ENCODE measurements at regions not wholly inside any gene's neighbourhood (a gene's known extent, or its start where the extent isn't known, plus 50 kb on each side); places are given as distances from the start of the nearest gene placed in this dataset.
"Not testable (repeated sequence)": the region's sequence is repeated elsewhere in the genome, so short reads cannot be mapped to it uniquely, and the experiment has no call there.

DNA sequence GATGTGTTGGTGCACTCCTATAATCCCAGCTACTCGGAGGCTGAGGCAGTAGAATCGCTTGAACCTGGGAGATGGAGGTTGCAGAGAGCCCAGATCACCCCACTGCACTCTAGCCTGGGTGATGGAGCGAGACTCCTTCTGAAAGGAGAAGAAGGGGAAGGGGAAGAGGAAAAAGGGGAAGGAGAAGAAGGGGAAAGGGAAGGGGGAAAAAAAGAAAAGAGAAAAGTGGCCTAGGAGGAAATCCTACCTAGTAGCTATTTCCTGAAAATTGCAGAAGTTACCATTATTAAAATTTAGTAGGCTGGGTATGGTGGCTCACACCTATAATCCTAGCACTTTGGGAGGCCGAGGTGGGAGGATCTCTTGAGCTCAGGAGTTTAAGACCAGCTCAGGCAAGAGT, 67.4 kb downstream of the ARRDC3 start:
- DNase-seq, result no peak

GRCh38 chr5:91313757-91314673, 69.1 kb downstream of the ARRDC3 start:
- DNase-seq, result no peak

- DNase-seq, result no peak
Observed at GRCh38 chr5:91312698-91313097, 70.4 kb downstream of the ARRDC3 start.

DNA sequence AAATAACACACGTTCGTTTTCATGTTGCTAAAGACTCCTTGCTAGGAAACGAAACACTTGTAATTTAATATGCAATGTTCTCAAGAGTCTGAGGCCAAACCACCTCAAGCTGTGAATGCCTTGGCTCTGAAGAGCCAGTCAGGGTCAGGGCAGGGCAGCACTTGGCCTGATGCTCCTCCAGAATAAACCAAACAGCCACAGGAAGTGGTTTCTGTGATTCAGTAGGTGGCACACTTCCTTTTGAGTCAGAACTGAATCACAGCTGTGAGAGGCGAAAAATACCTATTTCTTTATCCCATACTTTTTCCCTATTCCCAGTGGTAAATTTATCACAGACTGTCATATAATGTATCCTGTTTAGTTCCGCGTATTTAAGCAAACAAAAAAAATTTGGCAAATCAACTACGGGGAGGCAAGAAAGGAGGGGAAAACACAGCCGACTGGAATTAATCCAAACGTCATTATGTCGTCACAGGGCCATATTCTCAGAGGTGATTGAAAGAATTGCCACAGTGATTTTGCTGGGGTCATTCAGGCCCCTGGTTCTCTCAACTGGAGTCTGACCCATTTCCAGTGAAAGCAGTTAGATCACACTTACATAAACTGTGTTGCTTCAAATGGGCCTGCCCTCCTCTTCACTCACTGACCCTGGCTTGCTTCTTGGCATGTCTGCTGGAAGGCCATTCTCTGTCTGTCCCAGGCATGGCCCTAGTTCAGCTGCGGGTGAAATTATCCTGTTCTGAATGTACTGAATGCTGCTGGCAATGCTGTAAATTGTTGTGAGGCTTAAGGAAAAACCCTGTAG, 71.2 kb downstream of the ARRDC3 start:
- DNase-seq, result no peak

GRCh38 chr5:91311168-91311696, 71.9 kb downstream of the ARRDC3 start:
- DNase-seq, result no peak

- DNase-seq, result not testable (repeated sequence)
Observed at GRCh38 chr5:91308157-91308556, 75.0 kb downstream of the ARRDC3 start.

DNA sequence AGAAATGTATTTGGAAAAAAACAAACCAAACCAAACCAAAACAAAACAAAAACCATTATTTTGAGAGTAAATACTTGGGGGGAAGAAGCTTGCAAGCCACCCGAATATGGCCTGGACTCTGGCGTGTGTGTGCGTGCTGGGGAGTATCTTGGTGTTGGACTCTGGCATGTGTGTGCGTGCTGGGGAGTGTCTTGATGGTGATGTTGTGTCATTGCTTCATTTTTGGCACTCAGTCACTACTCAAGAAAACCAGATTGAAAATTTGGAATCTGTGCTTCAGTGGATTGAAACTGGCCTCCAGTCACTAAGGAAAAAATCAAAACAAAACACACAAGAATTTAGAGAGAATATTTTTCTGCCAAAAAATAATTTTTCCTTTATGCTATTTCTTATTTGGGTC, 76.1 kb downstream of the ARRDC3 start:
- no peak for DNase-seq

- no peak for DNase-seq
Observed at GRCh38 chr5:91306497-91306896, 76.6 kb downstream of the ARRDC3 start.

DNA sequence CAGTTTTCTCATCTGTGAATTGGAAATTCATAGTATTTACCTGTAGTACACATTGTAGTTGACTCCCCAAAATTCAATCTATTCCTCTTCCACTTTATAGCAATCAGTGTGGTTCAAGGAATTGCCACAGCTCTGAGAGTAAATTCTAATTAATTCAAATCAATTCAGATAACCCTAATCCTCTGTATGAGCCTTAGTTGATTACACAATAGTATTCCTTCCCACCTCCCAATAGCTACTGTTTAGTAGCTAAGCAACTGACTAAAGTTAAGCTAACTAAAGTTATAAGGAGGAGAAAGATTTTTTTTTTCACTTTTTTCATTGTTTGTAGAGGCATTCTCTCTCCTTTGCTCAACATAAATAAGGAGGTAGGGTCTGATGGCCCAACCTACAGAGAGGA, 77.5 kb downstream of the ARRDC3 start:
- DNase-seq, result no peak

DNA sequence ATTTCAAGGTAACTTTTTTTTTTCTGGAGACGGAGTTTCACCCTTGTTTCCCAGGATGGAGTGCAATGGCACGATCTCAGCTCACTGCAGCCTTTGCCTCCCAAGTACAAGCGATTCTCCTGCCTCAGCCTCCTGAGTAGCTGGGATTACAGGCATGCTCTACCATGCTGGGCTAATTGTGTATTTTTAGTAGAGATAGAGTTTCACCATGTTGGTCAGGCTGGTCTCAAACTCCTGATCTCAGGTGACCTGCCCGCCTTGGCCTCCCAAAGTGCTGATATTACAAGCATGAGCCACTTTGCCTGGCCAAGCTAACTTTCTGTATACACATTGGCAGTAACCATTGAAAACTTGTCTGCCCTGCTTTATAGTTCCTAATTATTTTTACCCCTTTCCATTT, 79.1 kb downstream of the ARRDC3 start:
- DNase-seq, result not testable (repeated sequence)

DNA sequence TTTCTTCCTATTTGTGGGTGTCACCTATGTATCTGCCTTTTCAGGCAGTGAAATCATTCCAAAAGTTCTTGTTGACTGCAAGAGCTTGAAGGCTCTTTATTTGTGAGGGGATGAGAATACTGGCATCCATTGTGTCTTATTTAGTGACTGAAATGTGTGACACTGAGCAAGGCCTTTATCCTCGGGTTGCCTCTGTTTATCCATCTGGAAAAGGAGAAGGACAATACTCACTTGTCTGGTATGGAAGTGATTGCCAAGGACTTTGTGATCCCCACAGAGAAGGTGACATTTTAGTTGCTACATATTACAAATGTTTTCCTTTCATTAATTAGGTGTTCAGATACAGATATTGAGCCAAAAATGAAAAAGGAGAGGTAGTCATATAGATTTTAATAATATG, 80.2 kb downstream of the ARRDC3 start:
- DNase-seq, result no peak

DNA sequence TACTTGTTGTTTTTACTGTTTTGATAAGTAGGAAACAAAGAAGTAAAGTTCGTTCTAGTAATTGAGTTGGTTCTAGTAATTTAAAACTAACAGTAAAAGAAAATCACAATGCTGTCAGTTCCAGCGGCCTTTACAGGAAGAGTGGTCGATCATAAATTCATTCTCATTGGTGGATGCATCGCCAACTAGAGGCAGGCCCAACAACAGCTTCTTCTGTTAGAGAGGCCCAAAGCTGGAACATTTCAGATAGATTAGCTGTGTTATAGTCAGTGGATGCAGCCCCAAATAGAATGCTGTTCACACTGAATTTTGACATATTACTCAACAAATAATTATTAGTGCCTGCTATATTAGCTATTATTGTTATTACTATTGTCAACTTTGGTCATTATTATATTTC, 80.8 kb downstream of the ARRDC3 start:
- DNase-seq, result no peak

GRCh38 chr5:91301106-91301846, 81.8 kb downstream of the ARRDC3 start:
- no peak for DNase-seq

- no peak for DNase-seq
Observed at GRCh38 chr5:91297994-91298393, 85.1 kb downstream of the ARRDC3 start.

DNA sequence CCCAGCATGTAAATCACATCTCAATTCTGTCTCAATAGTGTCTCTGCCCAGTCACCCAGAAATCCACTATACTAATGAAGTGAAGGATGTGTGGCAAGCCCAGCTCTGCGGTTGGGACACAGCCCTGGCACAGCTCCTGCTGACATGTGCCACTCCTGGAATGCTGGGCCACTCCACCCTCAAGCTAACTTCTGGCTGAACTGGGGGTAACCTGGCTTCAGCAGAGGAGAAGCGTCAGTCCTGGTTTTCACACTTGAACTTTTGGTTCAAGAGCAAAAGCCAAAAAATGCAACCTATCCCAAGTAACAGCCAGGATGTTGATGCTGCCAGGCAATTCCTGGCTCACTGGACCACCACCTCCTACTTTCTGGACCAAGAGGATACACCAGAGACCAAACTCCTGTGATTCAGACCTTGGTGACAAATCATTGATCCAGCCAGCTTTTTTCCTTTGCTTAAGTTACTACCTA, 86.4 kb downstream of the ARRDC3 start:
- DNase-seq, result no peak

- not testable (repeated sequence) for DNase-seq
Observed at GRCh38 chr5:91296102-91296501, 87.0 kb downstream of the ARRDC3 start.

- DNase-seq, result no peak
Observed at GRCh38 chr5:91293131-91293530, 90.0 kb downstream of the ARRDC3 start.

GRCh38 chr5:91291628-91292569, 91.2 kb downstream of the ARRDC3 start:
- DNase-seq, result no peak

- DNase-seq, result no peak
Observed at GRCh38 chr5:91288118-91288916, 94.8 kb downstream of the ARRDC3 start.

GRCh38 chr5:91285062-91285461, 98.1 kb downstream of the ARRDC3 start:
- not testable (repeated sequence) for DNase-seq

GRCh38 chr5:91283899-91284298, 99.2 kb downstream of the ARRDC3 start:
- no peak for DNase-seq
